Nephron (organoid): ENCODE measurements at regions not wholly inside any gene's neighbourhood (a gene's known extent, or its start where the extent isn't known, plus 50 kb on each side); places are given as distances from the start of the nearest gene placed in this dataset.

Experiments used
- H3K27ac Mint-ChIP-seq, 3 experiments: 2 replicates each; pipeline ENCODE4 v1.8.0; 2020; ENCODE audit warnings: mixed read lengths in 3 of 3, mild to moderate bottlenecking in 2 of 3, moderate library complexity in 1 of 3
- H3K27me3 Mint-ChIP-seq: 2 replicates; pipeline ENCODE4 v1.8.0; 2021; ENCODE audit warnings: low read depth, mild to moderate bottlenecking, moderate library complexity, mixed read lengths
- H3K36me3 Mint-ChIP-seq: 2 replicates; pipeline ENCODE4 v1.8.0; 2020; ENCODE audit warnings: low read depth, mixed read lengths
- H3K4me1 Mint-ChIP-seq: 2 replicates; pipeline ENCODE4 v1.8.0; 2020; ENCODE audit warnings: mixed read lengths
- H3K4me3 Mint-ChIP-seq, 3 experiments: 2 replicates each; pipeline ENCODE4 v1.8.0; 2020; ENCODE audit warnings: mild to moderate bottlenecking in 3 of 3, mixed read lengths in 3 of 3, moderate library complexity in 2 of 3
- H3K9me3 Mint-ChIP-seq: 2 replicates; pipeline ENCODE4 v1.8.0; 2020; ENCODE audit warnings: mixed read lengths
- CTCF ChIP-seq, 3 experiments: fragments of 200-600 bp; sonication (generic); IDR thresholded peaks; one replicate each; pipeline ENCODE4 v1.5.0; 2021; ENCODE audit warnings: antibody characterized with exemption in 3 of 3; ENCODE audit not compliant: unreplicated experiment in 3 of 3

DNA sequence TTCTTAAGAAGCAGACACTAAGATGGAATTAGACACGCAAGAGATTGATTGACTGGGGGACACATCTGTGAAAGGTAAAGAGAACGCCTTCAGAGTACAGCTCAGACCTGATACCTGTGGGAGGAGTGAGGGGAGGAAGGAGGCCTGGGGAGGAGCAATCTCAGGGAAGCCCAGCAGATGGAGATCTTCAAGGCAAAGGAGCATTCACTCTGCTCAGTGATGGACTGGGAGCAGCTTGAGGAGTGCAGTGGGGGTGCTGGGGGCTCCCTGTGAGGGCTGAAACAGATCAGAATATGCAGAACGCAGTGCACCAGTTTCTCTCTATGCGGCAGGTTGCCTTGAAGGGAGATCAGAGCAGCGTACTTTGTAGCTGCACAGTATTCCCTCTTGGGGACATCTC lies 103.7 kb upstream of the ATP8B1 start:
- Mint-ChIP-seq H3K9me3 (no peaks in the 10 kb centered on the region), H3K27ac (no peak overlapping the region), H3K27me3 (peaks cover 8% of the 10 kb centered on the region), H3K36me3 (no peaks in the 10 kb centered on the region), H3K4me1 (peaks cover 6% of the 10 kb centered on the region), H3K4me3 (no peak overlapping the region)
- no peak for TF ChIP-seq CTCF (IDR thresholded peaks at IDR 0.05; ENCODE audit: unreplicated experiment in 3 of 3)

DNA sequence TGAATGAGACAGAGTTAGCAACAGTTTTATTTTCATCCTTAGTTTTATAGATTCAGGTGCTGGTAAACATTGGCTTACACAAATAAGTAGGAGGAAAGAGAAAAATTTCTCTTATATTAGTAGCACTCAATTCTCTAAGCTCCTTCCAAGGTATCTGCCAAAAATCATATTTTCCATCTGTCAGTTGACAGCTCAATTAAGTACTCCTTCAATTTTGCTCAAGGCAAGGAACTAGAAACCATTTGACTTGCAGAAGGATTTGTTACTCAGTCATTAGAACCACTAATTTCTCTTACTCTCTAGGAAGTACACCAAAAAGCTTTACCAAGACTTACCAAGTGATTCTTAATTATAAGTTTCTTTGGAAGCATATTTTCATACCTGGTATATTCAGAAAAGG lies 101.4 kb upstream of the ATP8B1 start:
- Mint-ChIP-seq H3K36me3 (no peaks in the 10 kb centered on the region), H3K27me3 (peaks cover 8% of the 10 kb centered on the region), H3K4me3 (no peak overlapping the region), H3K4me1 (no peaks in the 10 kb centered on the region), H3K27ac (no peak overlapping the region), H3K9me3 (peaks cover 3% of the 10 kb centered on the region)
- no peak for TF ChIP-seq CTCF (IDR thresholded peaks at IDR 0.05; ENCODE audit: unreplicated experiment in 3 of 3)

DNA sequence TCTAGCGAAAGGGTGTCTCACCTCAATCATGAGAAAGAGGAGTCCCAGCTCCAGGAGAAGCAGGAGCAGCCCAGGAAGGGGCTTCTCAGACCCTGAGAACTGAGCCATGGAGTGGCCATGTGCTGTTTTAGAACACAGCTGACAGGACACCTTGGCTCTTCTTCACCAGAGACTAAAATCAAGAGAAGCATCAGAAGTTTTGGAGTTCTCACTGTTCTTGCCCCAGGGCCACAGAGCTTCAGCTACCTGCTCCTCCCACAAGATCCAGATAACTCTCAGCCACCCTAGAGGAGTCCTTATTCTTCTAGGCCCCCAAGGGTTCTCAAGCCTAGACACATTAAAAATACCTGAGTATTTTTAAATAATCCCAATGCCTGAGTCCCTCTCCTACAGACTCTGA lies 99.6 kb upstream of the ATP8B1 start:
- Mint-ChIP-seq H3K4me3 (no peak overlapping the region), H3K36me3 (no peaks in the 10 kb centered on the region), H3K27ac (no peak overlapping the region), H3K27me3 (peaks cover 10% of the 10 kb centered on the region), H3K9me3 (peaks cover 3% of the 10 kb centered on the region), H3K4me1 (no peaks in the 10 kb centered on the region)
- no peak for TF ChIP-seq CTCF (IDR thresholded peaks at IDR 0.05; ENCODE audit: unreplicated experiment in 3 of 3)

DNA sequence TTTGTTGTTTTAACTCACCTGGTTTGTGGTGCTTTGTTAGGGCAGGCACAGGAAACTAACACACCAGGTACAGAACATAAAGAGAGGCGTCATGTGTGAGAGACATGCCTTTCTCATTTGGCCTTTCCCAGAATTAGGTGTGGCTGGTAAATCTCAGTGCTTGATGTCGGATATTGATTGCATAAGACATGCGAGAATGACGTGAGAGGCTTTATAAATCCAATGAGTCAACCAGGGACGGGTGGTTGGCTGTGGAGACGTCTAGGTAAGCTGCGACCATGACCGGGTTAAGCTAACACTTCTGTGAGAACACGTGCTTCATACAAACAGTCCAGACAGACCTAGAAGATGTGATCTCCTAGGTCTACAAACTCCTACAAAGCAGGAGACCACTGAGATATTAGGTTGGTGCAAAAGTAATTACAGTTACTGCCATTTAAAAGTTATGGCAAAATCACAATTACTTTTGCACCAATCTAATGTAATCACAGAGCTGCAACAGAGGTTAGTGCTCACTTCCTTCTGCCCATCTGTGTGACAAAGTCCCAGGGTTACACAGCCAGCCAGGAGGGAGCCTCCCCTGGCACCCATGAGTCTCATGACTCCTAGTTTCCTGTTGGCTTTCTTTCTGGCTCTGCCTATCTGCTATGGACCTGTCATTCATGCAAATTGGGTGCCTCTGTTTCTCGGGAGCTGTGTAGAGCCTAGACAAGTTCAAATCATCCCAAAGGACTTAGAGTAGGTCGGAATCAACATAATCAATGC lies 98.9 kb upstream of the ATP8B1 start:
- Mint-ChIP-seq H3K9me3 (peaks cover 3% of the 10 kb centered on the region), H3K4me1 (no peaks in the 10 kb centered on the region), H3K36me3 (no peaks in the 10 kb centered on the region), H3K27ac (no peak overlapping the region), H3K27me3 (peaks cover 17% of the 10 kb centered on the region), H3K4me3 (no peak overlapping the region)
- no peak for TF ChIP-seq CTCF (IDR thresholded peaks at IDR 0.05; ENCODE audit: unreplicated experiment in 3 of 3)

DNA sequence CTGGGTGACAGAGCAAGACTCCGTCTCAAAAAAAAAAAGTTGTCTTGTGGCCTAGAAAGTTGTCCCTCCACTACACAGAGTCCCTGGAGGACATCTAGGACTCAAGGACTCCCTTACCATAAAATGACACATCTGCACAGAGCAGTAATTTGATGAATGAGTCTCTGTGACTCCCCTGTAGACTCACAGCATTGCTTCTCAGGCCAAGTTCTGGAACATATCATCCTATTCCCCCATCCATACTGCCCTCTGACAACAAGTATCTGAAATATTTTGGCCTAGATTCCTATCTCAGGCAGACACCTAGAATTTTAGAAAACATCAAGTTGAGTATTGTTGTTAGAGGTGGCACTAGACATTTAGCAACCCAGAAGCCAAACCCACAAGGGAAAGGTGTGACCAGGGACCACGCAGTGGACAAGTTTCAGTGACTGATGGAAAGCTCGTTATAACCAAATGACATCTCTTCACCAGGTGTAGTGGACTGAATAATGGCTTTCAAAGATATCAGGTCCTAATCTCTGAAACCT lies 97.9 kb upstream of the ATP8B1 start:
- Mint-ChIP-seq H3K36me3 (no peaks in the 10 kb centered on the region), H3K9me3 (peaks cover 3% of the 10 kb centered on the region), H3K27me3 (peaks cover 18% of the 10 kb centered on the region), H3K4me1 (no peaks in the 10 kb centered on the region), H3K4me3 (no peak overlapping the region), H3K27ac (no peak overlapping the region)
- TF ChIP-seq CTCF (IDR thresholded peaks at IDR 0.05; ENCODE audit: unreplicated experiment in 3 of 3): no peak
